Left ventricle myocardium inferior (tissue), 1 donor: ENCODE measurements at regions not wholly inside any gene's neighbourhood (a gene's known extent, or its start where the extent isn't known, plus 50 kb on each side); places are given as distances from the start of the nearest gene placed in this dataset.

Experiments
- DNase-seq: peaks from one replicate; pipeline ENCODE4 v3.0.0-alpha.2; 2020
- H3K27ac ChIP-seq: fragments of 200-600 bp; replicated peaks from 2 replicates; pipeline ENCODE4 v1.8.0; 2021
- H3K27me3 ChIP-seq: fragments of 200-600 bp; 2 replicates; pipeline ENCODE4 v1.8.0; 2021; ENCODE audit warnings: low read depth
- H3K36me3 ChIP-seq: fragments of 200-600 bp; 2 replicates; pipeline ENCODE4 v1.8.0; 2021
- H3K4me1 ChIP-seq: fragments of 200-600 bp; 2 replicates; pipeline ENCODE4 v1.8.0; 2021
- H3K4me3 ChIP-seq: fragments of 200-600 bp; 2 replicates; pipeline ENCODE4 v1.8.0; 2021; ENCODE audit warnings: mild to moderate bottlenecking, moderate library complexity
- H3K9me3 ChIP-seq: fragments of 200-600 bp; replicated peaks from 2 replicates; pipeline ENCODE4 v1.8.0; 2021
- intact Hi-C: fragments of 100-400 bp; cut with micrococcal nuclease; formaldehyde crosslinking; loops from one replicate; pipeline ENCODE4 v1.11.0; 2022
- TF ChIP-seq, protein P1 (sequence below): fragments of 200-600 bp; IDR thresholded peaks from 2 replicates; pipeline ENCODE4 v1.8.0; 2021; ENCODE audit warnings: antibody characterized with exemption, mild to moderate bottlenecking, borderline replicate concordance
- donor health status: DM: no; HTN: yes; CAD: no; lungs with severe emphysema.

GRCh38 chr5:77850536-77851175 is 74.5 kb upstream of the TBCA start:
- peak overlapping the region; percentile 71 for H3K4me3 ChIP-seq
- H3K4me1 ChIP-seq, result peaks cover 14% of the 10 kb centered on the region
- TF ChIP-seq, protein P1, sequence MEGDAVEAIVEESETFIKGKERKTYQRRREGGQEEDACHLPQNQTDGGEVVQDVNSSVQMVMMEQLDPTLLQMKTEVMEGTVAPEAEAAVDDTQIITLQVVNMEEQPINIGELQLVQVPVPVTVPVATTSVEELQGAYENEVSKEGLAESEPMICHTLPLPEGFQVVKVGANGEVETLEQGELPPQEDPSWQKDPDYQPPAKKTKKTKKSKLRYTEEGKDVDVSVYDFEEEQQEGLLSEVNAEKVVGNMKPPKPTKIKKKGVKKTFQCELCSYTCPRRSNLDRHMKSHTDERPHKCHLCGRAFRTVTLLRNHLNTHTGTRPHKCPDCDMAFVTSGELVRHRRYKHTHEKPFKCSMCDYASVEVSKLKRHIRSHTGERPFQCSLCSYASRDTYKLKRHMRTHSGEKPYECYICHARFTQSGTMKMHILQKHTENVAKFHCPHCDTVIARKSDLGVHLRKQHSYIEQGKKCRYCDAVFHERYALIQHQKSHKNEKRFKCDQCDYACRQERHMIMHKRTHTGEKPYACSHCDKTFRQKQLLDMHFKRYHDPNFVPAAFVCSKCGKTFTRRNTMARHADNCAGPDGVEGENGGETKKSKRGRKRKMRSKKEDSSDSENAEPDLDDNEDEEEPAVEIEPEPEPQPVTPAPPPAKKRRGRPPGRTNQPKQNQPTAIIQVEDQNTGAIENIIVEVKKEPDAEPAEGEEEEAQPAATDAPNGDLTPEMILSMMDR, result no peak
- intact Hi-C loops, result no loop called here
- H3K36me3 ChIP-seq, result no peaks in the 10 kb centered on the region
- H3K27me3 ChIP-seq, result peaks cover 38% of the 10 kb centered on the region
- DNase-seq, result no peak
- no peak overlapping the region for H3K27ac ChIP-seq
- no peaks in the 10 kb centered on the region for H3K9me3 ChIP-seq

GRCh38 chr5:77849308-77849900 is 73.3 kb upstream of the TBCA start:
- peaks cover 21% of the 10 kb centered on the region for H3K4me1 ChIP-seq
- no peak overlapping the region for H3K4me3 ChIP-seq
- H3K9me3 ChIP-seq, result no peaks in the 10 kb centered on the region
- peaks cover 45% of the 10 kb centered on the region for H3K27me3 ChIP-seq
- H3K27ac ChIP-seq, result no peak overlapping the region
- TF ChIP-seq, protein P1, result no peak
- DNase-seq, result no peak
- no peaks in the 10 kb centered on the region for H3K36me3 ChIP-seq
- intact Hi-C loops, result no loop called here

- H3K4me1 ChIP-seq, result peaks cover 27% of the 10 kb centered on the region
- H3K9me3 ChIP-seq, result no peaks in the 10 kb centered on the region
- no peaks in the 10 kb centered on the region for H3K36me3 ChIP-seq
- DNase-seq, result no peak
- TF ChIP-seq, protein P1, result no peak
- intact Hi-C loops, result no loop called here
- no peak overlapping the region for H3K27ac ChIP-seq
- H3K27me3 ChIP-seq, result peaks cover 52% of the 10 kb centered on the region
- H3K4me3 ChIP-seq, result no peak overlapping the region
Measured at GRCh38 chr5:77847814-77848290, 71.7 kb upstream of the TBCA start.

GRCh38 chr5:77847129-77847460 is 71.0 kb upstream of the TBCA start:
- no peak overlapping the region for H3K4me3 ChIP-seq
- no peaks in the 10 kb centered on the region for H3K9me3 ChIP-seq

GRCh38 chr5:77846422-77847128 is 70.4 kb upstream of the TBCA start:
- H3K36me3 ChIP-seq, result no peaks in the 10 kb centered on the region
- intact Hi-C loops, result no loop called here
- H3K27ac ChIP-seq, result no peak overlapping the region
- peaks cover 19% of the 10 kb centered on the region for H3K4me1 ChIP-seq
- no peaks in the 10 kb centered on the region for H3K9me3 ChIP-seq
- TF ChIP-seq, protein P1, result no peak
- peaks cover 40% of the 10 kb centered on the region for H3K27me3 ChIP-seq
- no peak overlapping the region for H3K4me3 ChIP-seq
- DNase-seq, result no peak

More at GRCh38 chr5:77847129-77847460, 71.0 kb upstream of the TBCA start:
- TF ChIP-seq, protein P1, result no peak
- no peak overlapping the region for H3K27ac ChIP-seq
- no peaks in the 10 kb centered on the region for H3K36me3 ChIP-seq
- DNase-seq, result no peak
- H3K27me3 ChIP-seq, result peaks cover 45% of the 10 kb centered on the region
- H3K4me1 ChIP-seq, result peaks cover 24% of the 10 kb centered on the region
- intact Hi-C loops, result no loop called here
